H9 (cell line): ENCODE measurements at regions not wholly inside any gene's neighbourhood (a gene's known extent, or its start where the extent isn't known, plus 50 kb on each side); places are given as distances from the start of the nearest gene placed in this dataset.

Source experiments
- DNase-seq: peaks from one replicate; pipeline ENCODE4 v3.0.0-alpha.2; 2017
- H2AFZ ChIP-seq: one replicate; pipeline ENCODE4 v1.6.1; 2013; ENCODE audit warnings: mild to moderate bottlenecking, low read length, control low read depth, moderate library complexity
- H2AK5ac ChIP-seq: 2 replicates; pipeline ENCODE4 v1.6.1; 2013; ENCODE audit warnings: low read length, control low read depth, mixed read lengths; ENCODE audit not compliant: insufficient read length
- H2BK120ac ChIP-seq: one replicate; pipeline ENCODE4 v1.6.1; 2013; ENCODE audit warnings: low read depth, mild to moderate bottlenecking, low read length, control low read depth, inconsistent platforms; ENCODE audit not compliant: poor library complexity, severe bottlenecking
- H2BK12ac ChIP-seq: 2 replicates; pipeline ENCODE4 v1.6.1; 2013; ENCODE audit warnings: low read length, control low read depth, mixed read lengths, low read depth; ENCODE audit not compliant: insufficient read length
- H2BK15ac ChIP-seq: 2 replicates; pipeline ENCODE4 v1.6.1; 2013; ENCODE audit warnings: low read depth, low read length, control low read depth
- H2BK20ac ChIP-seq: one replicate; pipeline ENCODE4 v1.6.1; 2013; ENCODE audit warnings: low read depth, mild to moderate bottlenecking, low read length, control low read depth, inconsistent platforms; ENCODE audit not compliant: poor library complexity, severe bottlenecking
- H2BK5ac ChIP-seq: 2 replicates; pipeline ENCODE4 v1.6.1; 2013; ENCODE audit warnings: low read length, control low read depth, mixed read lengths; ENCODE audit not compliant: insufficient read length
- H3K14ac ChIP-seq: 2 replicates; pipeline ENCODE4 v1.6.1; 2013; ENCODE audit warnings: low read length, control low read depth; ENCODE audit not compliant: insufficient read depth
- H3K18ac ChIP-seq: 2 replicates; pipeline ENCODE4 v1.6.1; 2013; ENCODE audit warnings: low read depth, mild to moderate bottlenecking, mixed read lengths, low read length, control low read depth; ENCODE audit not compliant: insufficient read length
- H3K23ac ChIP-seq: 2 replicates; pipeline ENCODE4 v1.6.1; 2013; ENCODE audit warnings: low read length, control low read depth, mixed read lengths, low read depth; ENCODE audit not compliant: insufficient read length
- H3K23me2 ChIP-seq: 2 replicates; pipeline ENCODE4 v1.6.1; 2013; ENCODE audit warnings: low read depth, mild to moderate bottlenecking, mixed read lengths, low read length, control low read depth; ENCODE audit not compliant: insufficient read length, poor library complexity, severe bottlenecking
- H3K27ac ChIP-seq: 2 replicates; pipeline ENCODE4 v1.5.1; 2013; ENCODE audit warnings: low read length, control low read depth, mixed read lengths, low read depth; ENCODE audit not compliant: insufficient read length
- H3K27me3 ChIP-seq: 2 replicates; pipeline ENCODE4 v1.6.1; 2013; ENCODE audit warnings: low read length, control low read depth, inconsistent platforms; ENCODE audit not compliant: insufficient read depth
- H3K4ac ChIP-seq: 2 replicates; pipeline ENCODE4 v1.6.1; 2013; ENCODE audit warnings: low read depth, mild to moderate bottlenecking, control low read depth, inconsistent platforms, low read length, moderate library complexity
- H3K4me1 ChIP-seq: 2 replicates; pipeline ENCODE4 v1.6.1; 2013; ENCODE audit warnings: low read length, control low read depth, inconsistent platforms; ENCODE audit not compliant: insufficient read depth
- H3K4me2 ChIP-seq: 2 replicates; pipeline ENCODE4 v1.6.1; 2013; ENCODE audit warnings: low read length, control low read depth, mixed read lengths; ENCODE audit not compliant: insufficient read length, insufficient read depth
- H3K56ac ChIP-seq: 2 replicates; pipeline ENCODE4 v1.6.1; 2013; ENCODE audit warnings: low read depth, mild to moderate bottlenecking, mixed read lengths, low read length, control low read depth; ENCODE audit not compliant: insufficient read length
- H3K79me1 ChIP-seq: 2 replicates; pipeline ENCODE4 v1.6.1; 2013; ENCODE audit warnings: low read depth, mild to moderate bottlenecking, moderate library complexity, low read length, control low read depth, inconsistent platforms; ENCODE audit not compliant: insufficient read depth, poor library complexity, severe bottlenecking
- H3K79me2 ChIP-seq: 2 replicates; pipeline ENCODE4 v1.6.1; 2013; ENCODE audit warnings: low read length, control low read depth, inconsistent platforms; ENCODE audit not compliant: insufficient read depth
- H3K9ac ChIP-seq: 2 replicates; pipeline ENCODE4 v1.6.1; 2013; ENCODE audit warnings: low read length, control low read depth, mixed read lengths; ENCODE audit not compliant: insufficient read length; ENCODE audit errors: extremely low read depth
- H3K9me3 ChIP-seq: one replicate; pipeline ENCODE4 v1.6.1; 2013; ENCODE audit warnings: low read depth, low read length, inconsistent platforms; ENCODE audit not compliant: control insufficient read depth
- H3T11ph ChIP-seq: one replicate; pipeline ENCODE4 v1.6.1; 2013; ENCODE audit warnings: mild to moderate bottlenecking, low read length, control low read depth, inconsistent platforms
- H4K20me1 ChIP-seq: one replicate; pipeline ENCODE4 v1.6.1; 2013; ENCODE audit not compliant: control insufficient read depth, insufficient read length, insufficient read depth
- H4K5ac ChIP-seq: 2 replicates; pipeline ENCODE4 v1.6.1; 2013; ENCODE audit warnings: low read depth, mild to moderate bottlenecking, mixed read lengths, low read length, control low read depth; ENCODE audit not compliant: insufficient read length
- H4K8ac ChIP-seq: replicated peaks from 2 replicates; pipeline ENCODE4 v1.6.1; 2013; ENCODE audit warnings: low read length, control low read depth, mixed read lengths, low read depth; ENCODE audit not compliant: insufficient read length
- H4K91ac ChIP-seq: 2 replicates; pipeline ENCODE4 v1.6.1; 2013; ENCODE audit warnings: low read depth, mild to moderate bottlenecking, moderate library complexity, mixed read lengths, low read length, control low read depth; ENCODE audit not compliant: insufficient read length
- H3K27ac Mint-ChIP-seq, 3 experiments: 2 replicates in 2 of 3; 3 replicates in 1 of 3; pipeline ENCODE4 v1.8.0; 2020 to 2021; ENCODE audit warnings: mixed read lengths in 3 of 3, mild to moderate bottlenecking in 1 of 3, moderate library complexity in 1 of 3
- H3K27me3 Mint-ChIP-seq: 2 replicates; pipeline ENCODE4 v1.8.0; 2021; ENCODE audit warnings: low read depth, mild to moderate bottlenecking, moderate library complexity, mixed read lengths
- H3K36me3 Mint-ChIP-seq, 3 experiments: 2 replicates in 2 of 3; 3 replicates in 1 of 3; pipeline ENCODE4 v1.8.0; 2020 to 2021; ENCODE audit warnings: low read depth in 3 of 3, mixed read lengths in 3 of 3; ENCODE audit not compliant: insufficient read depth in 1 of 3
- H3K4me1 Mint-ChIP-seq, 2 experiments: 2 replicates each; pipeline ENCODE4 v1.8.0; 2020; ENCODE audit warnings: mixed read lengths in 2 of 2
- H3K4me3 Mint-ChIP-seq, 2 experiments: 2 replicates in 1 of 2; 3 replicates in 1 of 2; pipeline ENCODE4 v1.8.0; 2020 to 2021; ENCODE audit warnings: mild to moderate bottlenecking in 2 of 2, mixed read lengths in 2 of 2, moderate library complexity in 1 of 2
- H3K9me3 Mint-ChIP-seq, 2 experiments: 2 replicates in 1 of 2; 3 replicates in 1 of 2; pipeline ENCODE4 v1.8.0; 2020; ENCODE audit warnings: mild to moderate bottlenecking in 2 of 2, mixed read lengths in 2 of 2, moderate library complexity in 1 of 2
- CTCF ChIP-seq: fragments of 200-600 bp; sonication (generic); conservative IDR thresholded peaks from 3 replicates; pipeline ENCODE4 v1.8.0; 2021; ENCODE audit warnings: antibody characterized with exemption, mild to moderate bottlenecking
- WGBS: extraction: QIAGEN DNeasy Blood & Tissue Kit; methylation state at CpG from one replicate; pipeline ENCODE4 v1.1.7; 2013; ENCODE audit warnings: missing lambda C conversion rate, low lambda C conversion rate, mixed read lengths; ENCODE audit not compliant: insufficient read length; ENCODE audit errors: extremely low coverage; 5-methylcytosine and 5-hydroxymethylcytosine counted together

GRCh38 chr20:50292591-50293283, 102.1 kb downstream of the CEBPB start:
- H2BK20ac ChIP-seq: no peak overlapping the region
- no peaks in the 10 kb centered on the region for H4K20me1 ChIP-seq
- H2AFZ ChIP-seq: no peak overlapping the region
- H3K27ac ChIP-seq: no peak overlapping the region
- H3K4me2 ChIP-seq: no peak overlapping the region
- no peaks in the 10 kb centered on the region for H3K23me2 ChIP-seq
- H3K9ac ChIP-seq: no peak overlapping the region
- H3K79me2 ChIP-seq: no peaks in the 10 kb centered on the region
- no peak overlapping the region for H3K23ac ChIP-seq
- H3K27me3 Mint-ChIP-seq: peaks cover 7% of the 10 kb centered on the region
- no peak overlapping the region for H3K14ac ChIP-seq
- no CpG with 5 or more reads among the region's 26 CpGs for WGBS
- H3K56ac ChIP-seq: no peak overlapping the region
- H3K36me3 Mint-ChIP-seq: no peaks in the 10 kb centered on the region
- H2BK120ac ChIP-seq: no peak overlapping the region
- no peak overlapping the region for H4K91ac ChIP-seq
- H3K18ac ChIP-seq: no peak overlapping the region
- no peaks in the 10 kb centered on the region for H3K27me3 ChIP-seq
- no peak overlapping the region for H4K5ac ChIP-seq
- H2BK5ac ChIP-seq: no peak overlapping the region
- no peaks in the 10 kb centered on the region for H3K4me1 ChIP-seq
- H3K27ac Mint-ChIP-seq: 0 out of 7 replicates have a peak overlapping the region, but pooled peaks of 1 of the 3 experiments have one; percentile 18
- no peak overlapping the region for H3K4ac ChIP-seq
- H2AK5ac ChIP-seq: no peak overlapping the region
- H2BK15ac ChIP-seq: no peak overlapping the region
- no peak overlapping the region for H3T11ph ChIP-seq
- peak; percentile 58 for DNase-seq
- no peaks in the 10 kb centered on the region; a peak in 1 of 5 replicates for H3K9me3 Mint-ChIP-seq
- TF ChIP-seq CTCF: no peak
- H4K8ac ChIP-seq: no peak overlapping the region
- no peaks in the 10 kb centered on the region for H3K79me1 ChIP-seq
- H3K4me1 Mint-ChIP-seq: peaks cover 0 to 3% of the 10 kb centered on the region in 2 experiments; a peak in 1 of 4 replicates
- no peaks in the 10 kb centered on the region for H3K9me3 ChIP-seq
- H2BK12ac ChIP-seq: no peak overlapping the region
- no peak overlapping the region for H3K4me3 Mint-ChIP-seq
